ENCODE measurements at regions not wholly inside any gene's neighbourhood (a gene's known extent, or its start where the extent isn't known, plus 50 kb on each side); places are given as distances from the start of the nearest gene placed in this dataset.

GRCh38 chr10:90494183-90494582 lies 363.7 kb downstream of the HTR7 start:
- intact Hi-C loops (cut with micrococcal nuclease): no loop called here
- Histone ChIP-seq H3K4me2 (replicated peaks; ENCODE audit: low read depth, low read length, poor library complexity, severe bottlenecking) (no peak overlapping the region), H3K27me3 (replicated peaks in 1 of 4; ENCODE audit: control extremely low read depth in 1 of 4, control insufficient read depth in 3 of 4, insufficient read depth in 4 of 4, low read length in 3 of 4) (no peaks in the 10 kb centered on the region), H4K20me1 (ENCODE audit: control insufficient read depth, insufficient read depth, low read length, poor library complexity, severe bottlenecking) (no peaks in the 10 kb centered on the region), H3K4me1 (ENCODE audit: control insufficient read depth in 2 of 2, insufficient read depth in 2 of 2, low read length in 2 of 2) (no peaks in the 10 kb centered on the region), H3K36me3 (replicated peaks in 1 of 2; ENCODE audit: control extremely low read depth in 1 of 2, control insufficient read depth in 1 of 2, extremely low read depth in 1 of 2, insufficient read depth in 2 of 2, low read length in 1 of 2) (no peaks in the 10 kb centered on the region), H2AFZ (ENCODE audit: insufficient read depth, low read depth, low read length, poor library complexity, severe bottlenecking) (no peak overlapping the region), H3K9ac (ENCODE audit: low read length) (no peak overlapping the region), H3K27ac (ENCODE audit: low read length in 2 of 2) (no peak overlapping the region), H3K4me3 (ENCODE audit: control extremely low read depth in 1 of 5, extremely low read depth in 1 of 5, insufficient read depth in 1 of 5, low read depth in 2 of 5, low read length in 4 of 5) (no peak overlapping the region), H3K79me2 (ENCODE audit: control insufficient read depth, insufficient read depth, low read length) (no peaks in the 10 kb centered on the region), H3K9me3 (ENCODE audit: control extremely low read depth in 1 of 3, control insufficient read depth in 2 of 3, insufficient read depth in 1 of 3, low read length in 2 of 3) (peaks cover 0 to 15% (median 6%) of the 10 kb centered on the region in 3 donors)
- POLR2A ChIA-PET: no interaction called here
- CTCF ChIA-PET: no interaction called here
- WGBS (ENCODE audit: insufficient coverage): no CpG with 5 or more reads among the region's 2 CpGs
- peaks cover 2% of the 10 kb centered on the region for H3K27me3 Mint-ChIP-seq
- DNase-seq (no peak), ATAC-seq (ENCODE audit: low read depth) (no peak)
- no peaks in the 10 kb centered on the region for H3K4me1 Mint-ChIP-seq
- TF ChIP-seq CTCF (IDR thresholded peaks at IDR 0.05) (no peak), EZH2 (IDR thresholded peaks at IDR 0.05; ENCODE audit: borderline replicate concordance, insufficient read depth, low read depth, low read length, poor library complexity, severe bottlenecking) (no peak)
- no peak overlapping the region for H3K4me3 Mint-ChIP-seq
- H3K27ac Mint-ChIP-seq: no peak overlapping the region
- H3K9me3 Mint-ChIP-seq (ENCODE audit: insufficient read depth): peaks cover 25% of the 10 kb centered on the region

GRCh38 chr10:90504172-90504571 lies 353.7 kb downstream of the HTR7 start:
- CTCF ChIA-PET: no interaction called here

More at GRCh38 chr10:90504172-90504571, 353.7 kb downstream of the HTR7 start:
- H3K9me3 Mint-ChIP-seq (ENCODE audit: insufficient read depth): peaks cover 2% of the 10 kb centered on the region
- H3K27me3 Mint-ChIP-seq: peaks cover 11% of the 10 kb centered on the region
- DNase-seq (no peak), ATAC-seq (ENCODE audit: low read depth) (no peak)
- Histone ChIP-seq H3K4me2 (replicated peaks; ENCODE audit: low read depth, low read length, poor library complexity, severe bottlenecking) (no peak overlapping the region), H4K20me1 (ENCODE audit: control insufficient read depth, insufficient read depth, low read length, poor library complexity, severe bottlenecking) (no peaks in the 10 kb centered on the region), H3K36me3 (replicated peaks in 1 of 2; ENCODE audit: control extremely low read depth in 1 of 2, control insufficient read depth in 1 of 2, extremely low read depth in 1 of 2, insufficient read depth in 2 of 2, low read length in 1 of 2) (no peaks in the 10 kb centered on the region), H3K4me1 (ENCODE audit: control insufficient read depth in 2 of 2, insufficient read depth in 2 of 2, low read length in 2 of 2) (peaks cover 0 to 3% of the 10 kb centered on the region in 2 donors), H3K9me3 (ENCODE audit: control extremely low read depth in 1 of 3, control insufficient read depth in 2 of 3, insufficient read depth in 1 of 3, low read length in 2 of 3) (peaks cover 0 to 5% (median 2%) of the 10 kb centered on the region in 3 donors), H2AFZ (ENCODE audit: insufficient read depth, low read depth, low read length, poor library complexity, severe bottlenecking) (no peak overlapping the region), H3K79me2 (ENCODE audit: control insufficient read depth, insufficient read depth, low read length) (no peaks in the 10 kb centered on the region), H3K27ac (ENCODE audit: low read length in 2 of 2) (no peak overlapping the region), H3K4me3 (ENCODE audit: control extremely low read depth in 1 of 5, extremely low read depth in 1 of 5, insufficient read depth in 1 of 5, low read depth in 2 of 5, low read length in 4 of 5) (no peak overlapping the region), H3K27me3 (replicated peaks in 1 of 4; ENCODE audit: control extremely low read depth in 1 of 4, control insufficient read depth in 3 of 4, insufficient read depth in 4 of 4, low read length in 3 of 4) (peaks cover 0 to 3% (median 0%) of the 10 kb centered on the region in 4 experiments), H3K9ac (ENCODE audit: low read length) (no peak overlapping the region)
- TF ChIP-seq EZH2 (IDR thresholded peaks at IDR 0.05; ENCODE audit: borderline replicate concordance, insufficient read depth, low read depth, low read length, poor library complexity, severe bottlenecking): no peak
- TF ChIP-seq CTCF (IDR thresholded peaks at IDR 0.05): no peak
- POLR2A ChIA-PET: no interaction called here
- H3K27ac Mint-ChIP-seq: no peak overlapping the region
- no peak overlapping the region for H3K4me3 Mint-ChIP-seq
- H3K4me1 Mint-ChIP-seq: peaks cover 3% of the 10 kb centered on the region
- WGBS (ENCODE audit: insufficient coverage): 100% methylated on average over 1 of the region's 2 CpGs
- intact Hi-C loops (cut with micrococcal nuclease): no loop called here

Data from B cell (primary cell).